Liver (tissue), 8 donors: ENCODE measurements at regions not wholly inside any gene's neighbourhood (a gene's known extent, or its start where the extent isn't known, plus 50 kb on each side); places are given as distances from the start of the nearest gene placed in this dataset.

Experiments
- DNase-seq: peaks from one replicate; pipeline ENCODE4 v3.0.0-alpha.2; 2017; ENCODE audit warnings: low spot score
- H3K27ac ChIP-seq, 2 donors: one replicate each; pipeline ENCODE4 v1.7.0; 2013; ENCODE audit warnings: inconsistent platforms in 2 of 2, low read length in 2 of 2, control low read depth in 1 of 2, low read depth in 1 of 2, mild to moderate bottlenecking in 1 of 2
- H3K27me3 ChIP-seq, 4 donors: one replicate each; pipeline versions ENCODE4 v1.6.1 to v1.7.0; 2013; ENCODE audit warnings: low read length in 3 of 4, inconsistent platforms in 1 of 4, mild to moderate bottlenecking in 1 of 4, moderate library complexity in 1 of 4; ENCODE audit not compliant: control insufficient read depth in 4 of 4, insufficient read depth in 4 of 4
- H3K36me3 ChIP-seq, 4 donors: one replicate each; pipeline versions ENCODE4 v1.6.1 to v1.7.0; 2013; ENCODE audit warnings: low read length in 3 of 4, mild to moderate bottlenecking in 3 of 4, low read depth in 1 of 4, moderate library complexity in 1 of 4; ENCODE audit not compliant: control insufficient read depth in 4 of 4, insufficient read depth in 3 of 4
- H3K4me1 ChIP-seq, 4 donors: one replicate each; pipeline versions ENCODE4 v1.6.1 to v1.7.0; 2013; ENCODE audit warnings: low read length in 3 of 4, mild to moderate bottlenecking in 3 of 4, moderate library complexity in 1 of 4; ENCODE audit not compliant: control insufficient read depth in 4 of 4, insufficient read depth in 4 of 4
- H3K4me3 ChIP-seq, 3 donors: one replicate each; pipeline versions ENCODE4 v1.6.1 to v1.7.0; 2013; ENCODE audit warnings: low read length in 3 of 3, control low read depth in 1 of 3, low read depth in 1 of 3, mild to moderate bottlenecking in 1 of 3
- H3K9ac ChIP-seq, 2 donors: one replicate each; pipeline ENCODE4 v1.7.0; 2013; ENCODE audit warnings: low read length in 2 of 2, mild to moderate bottlenecking in 2 of 2, moderate library complexity in 2 of 2, control low read depth in 1 of 2, low read depth in 1 of 2
- H3K9me3 ChIP-seq, 4 donors: one replicate each; pipeline versions ENCODE4 v1.6.1 to v1.7.0; 2013; ENCODE audit warnings: low read length in 3 of 4; ENCODE audit not compliant: control insufficient read depth in 4 of 4
- EGR1 ChIP-seq, 2 donors: IDR thresholded peaks; 2 replicates each; pipeline ENCODE4 v1.6.1; 2016 to 2018; ENCODE audit warnings: antibody characterized with exemption in 2 of 2, low read depth in 2 of 2
- FOXA2 ChIP-seq: IDR thresholded peaks from 2 replicates; pipeline ENCODE4 v1.6.1; 2016; ENCODE audit warnings: antibody characterized with exemption
- GABPA ChIP-seq, 2 donors: IDR thresholded peaks in 1 of 2; conservative IDR thresholded peaks in 1 of 2; 2 replicates each; pipeline ENCODE4 v1.6.1; 2016; ENCODE audit warnings: antibody characterized with exemption in 2 of 2, mild to moderate bottlenecking in 1 of 2, moderate library complexity in 1 of 2
- HNF4A ChIP-seq, 2 donors: conservative IDR thresholded peaks; 2 replicates each; pipeline ENCODE4 v1.6.1; 2016; ENCODE audit warnings: antibody characterized with exemption in 2 of 2, mild to moderate bottlenecking in 2 of 2
- HNF4G ChIP-seq: IDR thresholded peaks from 2 replicates; pipeline ENCODE4 v1.6.1; 2016; ENCODE audit warnings: antibody characterized with exemption
- JUND ChIP-seq, 2 donors: IDR thresholded peaks; 2 replicates each; pipeline ENCODE4 v1.6.1; 2016; ENCODE audit warnings: antibody characterized with exemption in 2 of 2
- NR2F2 ChIP-seq: IDR thresholded peaks from 2 replicates; pipeline ENCODE4 v1.6.1; 2016; ENCODE audit warnings: antibody characterized with exemption
- RAD21 ChIP-seq, 2 donors: IDR thresholded peaks; 2 replicates each; pipeline ENCODE4 v1.6.1; 2016; ENCODE audit warnings: antibody characterized with exemption in 2 of 2, mild to moderate bottlenecking in 2 of 2
- RXRA ChIP-seq, 2 donors: IDR thresholded peaks; 2 replicates each; pipeline ENCODE4 v1.6.1; 2017 to 2018; ENCODE audit warnings: antibody characterized with exemption in 2 of 2, mild to moderate bottlenecking in 1 of 2
- SP1 ChIP-seq: IDR thresholded peaks from 2 replicates; pipeline ENCODE4 v1.6.1; 2018; ENCODE audit warnings: antibody characterized with exemption, mild to moderate bottlenecking
- TAF1 ChIP-seq: conservative IDR thresholded peaks from 2 replicates; pipeline ENCODE4 v1.6.1; 2016; ENCODE audit warnings: antibody characterized with exemption, mild to moderate bottlenecking
- YY1 ChIP-seq: IDR thresholded peaks from 2 replicates; pipeline ENCODE4 v1.6.1; 2016; ENCODE audit warnings: antibody characterized with exemption, mild to moderate bottlenecking
- whole genome bisulfite sequencing: extraction: QIAGEN DNeasy Blood & Tissue Kit; methylation state at CpG from one replicate; pipeline ENCODE4 v1.1.7; 2013; 5-methylcytosine and 5-hydroxymethylcytosine counted together
- TF ChIP-seq, protein P1 (sequence below): fragments of 150-350 bp; IDR thresholded peaks from 2 replicates; pipeline ENCODE4 v1.5.1; 2017; ENCODE audit warnings: improper control_type of control experiment, low read depth, low read length; ENCODE audit not compliant: missing input control
- TF ChIP-seq, protein P2 (sequence below): IDR thresholded peaks from 2 replicates; pipeline ENCODE4 v1.6.1; 2016; ENCODE audit warnings: antibody characterized with exemption
- TF ChIP-seq, protein P3 (sequence below): IDR thresholded peaks from 2 replicates; pipeline ENCODE4 v1.6.1; 2016; ENCODE audit warnings: antibody characterized with exemption
- donor health status: healthy.
- donor health status: healthy.
- donor health status: healthy.
- donor health status: healthy.
- donor health status: healthy.

- TF ChIP-seq, protein P1, sequence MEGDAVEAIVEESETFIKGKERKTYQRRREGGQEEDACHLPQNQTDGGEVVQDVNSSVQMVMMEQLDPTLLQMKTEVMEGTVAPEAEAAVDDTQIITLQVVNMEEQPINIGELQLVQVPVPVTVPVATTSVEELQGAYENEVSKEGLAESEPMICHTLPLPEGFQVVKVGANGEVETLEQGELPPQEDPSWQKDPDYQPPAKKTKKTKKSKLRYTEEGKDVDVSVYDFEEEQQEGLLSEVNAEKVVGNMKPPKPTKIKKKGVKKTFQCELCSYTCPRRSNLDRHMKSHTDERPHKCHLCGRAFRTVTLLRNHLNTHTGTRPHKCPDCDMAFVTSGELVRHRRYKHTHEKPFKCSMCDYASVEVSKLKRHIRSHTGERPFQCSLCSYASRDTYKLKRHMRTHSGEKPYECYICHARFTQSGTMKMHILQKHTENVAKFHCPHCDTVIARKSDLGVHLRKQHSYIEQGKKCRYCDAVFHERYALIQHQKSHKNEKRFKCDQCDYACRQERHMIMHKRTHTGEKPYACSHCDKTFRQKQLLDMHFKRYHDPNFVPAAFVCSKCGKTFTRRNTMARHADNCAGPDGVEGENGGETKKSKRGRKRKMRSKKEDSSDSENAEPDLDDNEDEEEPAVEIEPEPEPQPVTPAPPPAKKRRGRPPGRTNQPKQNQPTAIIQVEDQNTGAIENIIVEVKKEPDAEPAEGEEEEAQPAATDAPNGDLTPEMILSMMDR = no peak
- TF ChIP-seq TAF1 (no peak), SP1 (no peak)
These were observed 651.6 kb downstream of the PLPP3 start (continued) for GRCh38 chr1:55927702-55928290.

GRCh38 chr1:55926906-55927471, 652.4 kb downstream of the PLPP3 start:
- no peaks in the 10 kb centered on the region for H3K4me1 ChIP-seq
- no peak for DNase-seq
- H3K36me3 ChIP-seq = no peaks in the 10 kb centered on the region
- no peaks in the 10 kb centered on the region for H3K27me3 ChIP-seq
- no peaks in the 10 kb centered on the region for H3K9me3 ChIP-seq
- TF ChIP-seq RXRA (IDR thresholded peaks at IDR 0.05) = no peak
- no peak for TF ChIP-seq RAD21 (IDR thresholded peaks at IDR 0.05)
- TF ChIP-seq, protein P2, sequence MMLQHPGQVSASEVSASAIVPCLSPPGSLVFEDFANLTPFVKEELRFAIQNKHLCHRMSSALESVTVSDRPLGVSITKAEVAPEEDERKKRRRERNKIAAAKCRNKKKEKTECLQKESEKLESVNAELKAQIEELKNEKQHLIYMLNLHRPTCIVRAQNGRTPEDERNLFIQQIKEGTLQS = no peak
- no peak for TF ChIP-seq YY1
- TF ChIP-seq TAF1 = no peak
- TF ChIP-seq NR2F2 = no peak
- no peak for TF ChIP-seq HNF4A (conservative IDR thresholded peaks at IDR 0.05)
- TF ChIP-seq, protein P3, sequence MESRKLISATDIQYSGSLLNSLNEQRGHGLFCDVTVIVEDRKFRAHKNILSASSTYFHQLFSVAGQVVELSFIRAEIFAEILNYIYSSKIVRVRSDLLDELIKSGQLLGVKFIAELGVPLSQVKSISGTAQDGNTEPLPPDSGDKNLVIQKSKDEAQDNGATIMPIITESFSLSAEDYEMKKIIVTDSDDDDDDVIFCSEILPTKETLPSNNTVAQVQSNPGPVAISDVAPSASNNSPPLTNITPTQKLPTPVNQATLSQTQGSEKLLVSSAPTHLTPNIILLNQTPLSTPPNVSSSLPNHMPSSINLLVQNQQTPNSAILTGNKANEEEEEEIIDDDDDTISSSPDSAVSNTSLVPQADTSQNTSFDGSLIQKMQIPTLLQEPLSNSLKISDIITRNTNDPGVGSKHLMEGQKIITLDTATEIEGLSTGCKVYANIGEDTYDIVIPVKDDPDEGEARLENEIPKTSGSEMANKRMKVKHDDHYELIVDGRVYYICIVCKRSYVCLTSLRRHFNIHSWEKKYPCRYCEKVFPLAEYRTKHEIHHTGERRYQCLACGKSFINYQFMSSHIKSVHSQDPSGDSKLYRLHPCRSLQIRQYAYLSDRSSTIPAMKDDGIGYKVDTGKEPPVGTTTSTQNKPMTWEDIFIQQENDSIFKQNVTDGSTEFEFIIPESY = no peak
- no peak for TF ChIP-seq SP1
- TF ChIP-seq GABPA (IDR thresholded peaks at IDR 0.05 in 1 of 2, conservative IDR thresholded peaks at IDR 0.05 in 1 of 2) = no peak
- TF ChIP-seq, protein P1 = no peak
- TF ChIP-seq JUND (IDR thresholded peaks at IDR 0.05) = no peak
- no peak for TF ChIP-seq FOXA2
- no peak for TF ChIP-seq EGR1 (IDR thresholded peaks at IDR 0.05; ENCODE audit: low read depth in 2 of 2)
- no peak for TF ChIP-seq HNF4G
- no peak overlapping the region for H3K9ac ChIP-seq
- no peak overlapping the region for H3K4me3 ChIP-seq
- 83% methylated on average over 11 of the region's 11 CpGs for WGBS
- no peak overlapping the region for H3K27ac ChIP-seq
